GM21576 (cell line): ENCODE measurements at regions not wholly inside any gene's neighbourhood (a gene's known extent, or its start where the extent isn't known, plus 50 kb on each side); places are given as distances from the start of the nearest gene placed in this dataset.
"Not testable (repeated sequence)": the region's sequence is repeated elsewhere in the genome, so short reads cannot be mapped to it uniquely, and the experiment has no call there.

Experiments used
- ATAC-seq: cut with Tn5 transposase; IDR thresholded peaks from one replicate; pipeline ENCODE4 v1.9.1; 2021; ENCODE audit warnings: mild to moderate bottlenecking, moderate library complexity; ENCODE audit not compliant: unreplicated experiment

- not testable (repeated sequence) for ATAC-seq
Measured at GRCh38 chr15:62657501-62657900, 385.0 kb upstream of the TPM1 start.

- ATAC-seq: no peak
Measured at GRCh38 chr15:62658498-62658897, 384.0 kb upstream of the TPM1 start.

DNA sequence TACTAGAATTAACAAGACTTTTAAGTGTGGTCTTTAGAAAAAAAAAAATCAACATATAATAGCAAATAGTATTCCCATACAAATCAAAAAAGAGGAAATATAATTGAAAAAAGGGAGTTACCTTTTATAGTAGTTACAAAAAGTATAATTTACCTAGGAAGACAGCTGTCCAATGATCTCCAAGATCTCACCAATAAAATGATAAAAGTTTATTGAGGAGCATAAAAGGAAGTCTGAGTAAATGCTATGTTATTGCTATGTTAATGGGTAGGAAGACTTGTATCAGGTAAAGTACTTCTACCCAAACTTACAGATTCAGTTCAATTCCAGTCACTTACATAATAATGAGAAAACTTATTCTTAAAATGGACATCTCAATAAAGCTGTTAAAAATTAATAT, 379.0 kb upstream of the TPM1 start:
- no peak for ATAC-seq

- no peak for ATAC-seq
Measured at GRCh38 chr15:62665449-62665848, 377.1 kb upstream of the TPM1 start.

- no peak for ATAC-seq
Measured at GRCh38 chr15:62666046-62666445, 376.5 kb upstream of the TPM1 start.

- ATAC-seq: no peak
Measured at GRCh38 chr15:62672268-62672667, 370.3 kb upstream of the TPM1 start.

DNA sequence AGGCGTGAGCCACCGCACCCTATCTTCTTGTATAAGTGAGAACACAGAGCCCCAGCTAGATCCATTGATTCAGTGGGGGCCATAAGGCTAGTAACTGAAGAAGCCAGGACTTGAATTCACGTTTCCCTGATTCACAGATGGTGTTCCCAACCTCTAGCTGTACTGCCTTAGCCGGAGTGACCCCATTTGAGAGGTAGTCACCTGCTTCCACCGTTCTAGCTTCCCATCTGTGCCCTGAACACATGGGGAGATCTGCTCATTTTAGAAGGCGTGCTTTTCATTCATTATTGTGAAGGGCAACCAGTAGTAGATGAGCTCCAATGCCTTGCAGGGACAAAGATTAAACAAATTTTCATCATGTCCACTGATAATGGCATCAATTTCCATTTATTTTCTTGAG, 365.7 kb upstream of the TPM1 start:
- ATAC-seq: no peak

GRCh38 chr15:62681939-62682896, 360.3 kb upstream of the TPM1 start:
- no peak for ATAC-seq

DNA sequence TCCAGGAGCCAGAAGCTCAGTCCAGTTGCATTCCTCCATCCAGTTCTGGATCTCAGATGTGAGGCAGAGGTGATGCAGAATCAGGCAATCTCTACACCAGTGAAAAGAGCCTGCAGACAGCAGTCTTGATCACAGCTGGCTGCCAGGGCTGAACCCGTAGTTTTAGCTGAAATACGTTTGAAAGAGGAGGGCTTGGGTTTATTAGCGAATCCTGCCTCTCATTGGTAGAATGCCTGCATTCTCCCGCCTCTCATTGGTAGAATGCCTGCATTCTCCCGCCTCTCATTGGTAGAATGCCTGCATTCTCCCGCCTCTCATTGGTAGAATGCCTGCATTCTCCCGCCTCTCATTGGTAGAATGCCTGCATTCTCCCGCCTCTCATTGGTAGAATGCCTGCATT, 359.4 kb upstream of the TPM1 start:
- ATAC-seq: not testable (repeated sequence)

GRCh38 chr15:62684123-62684808, 358.3 kb upstream of the TPM1 start:
- ATAC-seq: no peak

DNA sequence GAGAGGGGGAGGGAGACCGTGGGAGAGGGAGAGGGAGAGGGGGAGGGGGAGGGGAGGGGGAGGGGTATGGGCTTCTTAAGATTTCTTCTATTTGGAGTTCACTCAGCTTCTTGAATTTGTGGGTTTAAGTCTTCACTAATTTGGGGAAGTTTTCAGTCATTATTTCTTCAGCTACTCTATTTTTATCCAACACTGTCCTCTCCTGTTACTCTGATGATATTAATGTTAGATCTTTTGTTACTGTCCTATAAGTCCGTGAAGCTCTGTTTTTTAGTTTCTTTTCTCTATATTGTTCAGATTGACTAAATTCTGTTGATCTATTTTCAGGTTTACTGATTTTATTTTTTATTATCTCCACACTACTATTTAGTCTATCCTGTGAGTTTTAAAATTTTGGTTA, 351.5 kb upstream of the TPM1 start:
- no peak for ATAC-seq

GRCh38 chr15:62697636-62698035, 344.9 kb upstream of the TPM1 start:
- no peak for ATAC-seq

DNA sequence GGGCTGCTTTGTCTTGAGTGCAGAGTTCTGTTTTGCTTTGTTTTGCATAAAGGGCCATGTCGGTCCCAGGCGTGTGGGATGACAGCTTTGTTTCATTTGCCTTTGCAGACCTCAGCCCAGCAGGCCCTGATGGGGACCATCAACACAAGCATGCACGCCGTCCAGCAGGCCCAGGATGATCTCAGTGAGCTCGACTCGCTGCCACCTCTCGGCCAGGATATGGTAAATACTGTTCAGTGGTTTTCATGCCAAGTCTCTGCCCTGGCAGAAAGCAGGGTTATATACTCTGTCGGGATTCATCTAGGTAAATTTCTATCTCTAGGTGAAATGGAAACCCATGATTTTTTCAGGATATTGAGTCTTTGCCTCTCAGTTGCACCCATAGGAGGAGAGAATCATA, 343.9 kb upstream of the TPM1 start:
- ATAC-seq: no peak

DNA sequence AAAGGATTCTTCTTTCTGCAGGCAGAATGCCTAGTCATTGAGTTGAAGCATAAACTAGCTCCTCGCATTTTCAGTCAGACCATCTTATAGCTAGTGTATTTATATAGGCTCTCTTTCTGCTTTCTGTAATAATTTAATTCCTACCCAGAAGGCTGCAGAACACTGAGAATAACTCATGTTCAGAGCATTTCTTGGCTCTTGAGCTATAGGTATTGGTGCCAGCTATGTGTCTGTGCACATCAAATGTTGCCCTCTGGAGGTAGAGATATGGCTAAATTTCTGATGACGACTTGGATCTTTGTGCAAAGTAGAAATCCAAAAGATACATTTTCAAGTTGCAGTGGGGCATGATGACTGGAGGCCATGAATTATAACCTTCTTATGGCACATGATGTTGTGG, 336.2 kb upstream of the TPM1 start:
- no peak for ATAC-seq

- ATAC-seq: no peak
Measured at GRCh38 chr15:62708470-62708869, 334.1 kb upstream of the TPM1 start.

- ATAC-seq: no peak
Measured at GRCh38 chr15:62709261-62709660, 333.3 kb upstream of the TPM1 start.

DNA sequence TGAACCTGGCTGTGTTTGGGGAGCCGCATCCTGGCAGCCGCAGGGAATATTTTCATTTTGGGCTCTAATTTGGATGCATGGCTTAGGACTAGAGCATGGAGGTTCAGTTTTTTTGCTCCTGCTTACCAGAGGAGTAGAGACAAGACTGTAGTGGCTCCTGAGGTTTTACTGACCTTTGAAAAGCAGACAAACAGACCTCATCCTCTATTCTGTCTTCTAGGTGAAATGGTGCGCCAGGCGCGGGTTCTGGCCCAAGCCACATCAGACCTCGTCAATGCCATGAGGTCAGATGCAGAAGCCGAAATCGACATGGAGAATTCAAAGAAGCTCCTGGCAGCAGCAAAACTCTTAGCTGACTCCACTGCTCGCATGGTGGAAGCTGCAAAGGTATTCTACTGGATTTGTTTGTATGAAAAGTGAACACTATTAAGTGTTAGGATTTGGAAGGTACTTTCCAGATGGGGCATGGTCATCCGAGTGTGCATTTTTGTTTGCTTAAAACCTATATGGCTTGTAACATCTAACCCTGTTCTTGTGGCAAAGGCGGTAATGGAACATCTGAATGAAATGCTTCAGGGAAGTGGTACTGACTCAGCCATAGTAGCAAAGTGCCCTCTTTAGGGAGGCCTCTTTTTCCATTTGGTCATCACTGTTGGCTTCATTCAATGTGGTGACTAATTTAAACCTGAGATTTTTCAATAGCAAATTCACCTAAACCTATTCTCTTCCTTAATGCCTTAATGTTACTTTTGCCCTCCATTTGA, 330.7 kb upstream of the TPM1 start:
- ATAC-seq: no peak

- ATAC-seq: no peak
Measured at GRCh38 chr15:62712455-62712839, 330.1 kb upstream of the TPM1 start.

DNA sequence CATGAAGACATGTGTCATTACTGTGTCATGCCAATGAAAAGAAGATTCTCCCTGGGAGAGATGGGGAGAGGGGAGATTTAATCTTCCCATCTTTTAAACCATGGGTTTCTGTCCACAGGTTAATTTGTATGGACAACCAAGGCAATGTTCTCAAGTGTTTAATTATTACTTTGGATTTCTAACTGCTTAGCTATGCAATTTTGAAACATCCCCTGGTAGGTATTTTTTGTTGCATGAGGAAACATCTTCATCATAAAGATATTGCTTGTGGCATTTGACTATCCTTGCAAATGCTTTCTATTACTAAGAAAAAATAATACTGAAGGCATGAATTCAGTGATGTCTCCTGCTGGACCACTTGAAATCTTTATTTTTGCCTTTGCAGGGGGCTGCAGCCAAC, 326.6 kb upstream of the TPM1 start:
- ATAC-seq: no peak

- no peak for ATAC-seq
Measured at GRCh38 chr15:62717496-62717895, 325.1 kb upstream of the TPM1 start.

DNA sequence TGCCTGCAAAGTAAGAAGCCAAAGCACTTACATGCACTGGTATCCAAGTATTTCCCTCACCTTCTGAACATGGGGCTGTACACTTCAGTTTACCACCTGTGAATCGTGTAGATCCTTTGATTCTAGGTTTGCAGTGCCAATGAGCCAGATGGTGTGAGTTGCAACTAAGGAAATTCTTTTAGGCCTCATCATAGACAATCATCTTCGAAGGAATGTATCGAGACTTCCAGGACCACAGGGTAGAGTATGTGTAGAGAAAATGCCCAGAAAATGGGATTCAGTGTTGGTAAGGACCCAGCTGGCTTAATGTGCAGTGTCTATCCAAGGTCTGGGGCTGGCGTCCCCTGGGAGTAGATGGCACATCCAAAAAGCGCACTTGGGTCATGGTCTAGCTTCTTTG, 323.2 kb upstream of the TPM1 start:
- no peak for ATAC-seq

GRCh38 chr15:62722237-62722636, 320.3 kb upstream of the TPM1 start:
- no peak for ATAC-seq
